IMR-90 (cell line): ENCODE measurements at regions not wholly inside any gene's neighbourhood (a gene's known extent, or its start where the extent isn't known, plus 50 kb on each side); places are given as distances from the start of the nearest gene placed in this dataset.

ENCODE experiments used
- ATAC-seq: fragments of 200-7000 bp; cut with Tn5 transposase; 2 replicates; pipeline ENCODE4 v1.9.1; 2020; ENCODE audit warnings: low read depth, mild to moderate bottlenecking, moderate library complexity
- BruUV-seq: library from RNA; stranded (reverse); fragments of 400-500 nt; replicated peaks from 2 replicates; lab custom pipeline; 2021; lab: Mats Ljungman, UMichigan
- CTCF ChIA-PET: fragments of 300-600 bp; formaldehyde crosslinking; extraction: SDS; loops from one replicate; lab custom pipeline; 2021; ENCODE audit warnings: antibody characterized with exemption; lab: Yijun Ruan, JAX
- POLR2A ChIA-PET: fragments of 300-600 bp; sonication (Branson Sonifier 250); formaldehyde crosslinking; loops from one replicate; lab custom pipeline; 2022; ENCODE audit warnings: antibody characterized with exemption; ENCODE audit not compliant: unreplicated experiment; lab: Charles Lee
- DNase-seq: peaks from one replicate; pipeline ENCODE4 v3.0.0; 2013
- H2AFZ ChIP-seq: replicated peaks from 2 replicates; pipeline ENCODE3; 2013; ENCODE audit warnings: low read length, mild to moderate bottlenecking; ENCODE audit not compliant: poor library complexity
- H2AK5ac ChIP-seq: 2 replicates; pipeline ENCODE4 v1.6.1; 2013; ENCODE audit warnings: low read depth, low read length, inconsistent platforms
- H2AK9ac ChIP-seq: replicated peaks from 2 replicates; pipeline ENCODE3; 2013; ENCODE audit warnings: mild to moderate bottlenecking, low read depth, low read length, moderate library complexity; ENCODE audit not compliant: poor library complexity
- H2BK120ac ChIP-seq: 2 replicates; pipeline ENCODE4 v1.6.1; 2013; ENCODE audit warnings: low read depth, low read length, inconsistent platforms
- H2BK15ac ChIP-seq: 3 replicates; pipeline ENCODE4 v1.6.1; 2013; ENCODE audit warnings: low read depth, low read length, inconsistent platforms
- H2BK20ac ChIP-seq: 2 replicates; pipeline ENCODE4 v1.6.1; 2013; ENCODE audit warnings: low read depth, mild to moderate bottlenecking, inconsistent platforms, low read length, moderate library complexity
- H2BK5ac ChIP-seq: 2 replicates; pipeline ENCODE4 v1.6.1; 2013; ENCODE audit warnings: mild to moderate bottlenecking, low read depth, low read length, inconsistent platforms; ENCODE audit not compliant: poor library complexity, severe bottlenecking
- H3K14ac ChIP-seq: replicated peaks from 2 replicates; pipeline ENCODE4 v1.6.1; 2013; ENCODE audit warnings: low read depth, low read length, inconsistent platforms
- H3K18ac ChIP-seq: 2 replicates; pipeline ENCODE4 v1.6.1; 2013; ENCODE audit warnings: low read depth, low read length, control low read depth
- H3K23ac ChIP-seq: 2 replicates; pipeline ENCODE4 v1.6.1; 2013; ENCODE audit warnings: low read depth, low read length, inconsistent platforms
- H3K27ac ChIP-seq: 2 replicates; pipeline ENCODE4 v1.5.1; 2013; ENCODE audit warnings: mild to moderate bottlenecking, control low read depth, low read length; ENCODE audit not compliant: insufficient read depth
- H3K27me3 ChIP-seq: 2 replicates; pipeline ENCODE4 v1.6.1; 2013; ENCODE audit warnings: low read length; ENCODE audit not compliant: control insufficient read depth, insufficient read depth
- H3K36me3 ChIP-seq: 2 replicates; pipeline ENCODE4 v1.6.1; 2013; ENCODE audit warnings: low read length, mixed read lengths; ENCODE audit not compliant: control insufficient read depth, insufficient read depth
- H3K4ac ChIP-seq: 2 replicates; pipeline ENCODE4 v1.6.1; 2013; ENCODE audit warnings: low read depth, low read length, inconsistent platforms
- H3K4me1 ChIP-seq: 2 replicates; pipeline ENCODE4 v1.6.1; 2013; ENCODE audit warnings: low read length, mixed read lengths; ENCODE audit not compliant: control insufficient read depth, insufficient read depth
- H3K4me2 ChIP-seq: 2 replicates; pipeline ENCODE4 v1.6.1; 2013; ENCODE audit warnings: low read depth, mild to moderate bottlenecking, control low read depth, low read length, moderate library complexity
- H3K4me3 ChIP-seq: 2 replicates; pipeline ENCODE4 v1.5.1; 2013; ENCODE audit warnings: low read depth, mild to moderate bottlenecking, control low read depth, low read length, moderate library complexity; ENCODE audit not compliant: insufficient read depth
- H3K56ac ChIP-seq: 2 replicates; pipeline ENCODE4 v1.6.1; 2013; ENCODE audit warnings: low read length, inconsistent platforms; ENCODE audit not compliant: insufficient read depth; ENCODE audit errors: extremely low read depth
- H3K79me1 ChIP-seq, 2 experiments: 2 replicates each; pipeline ENCODE4 v1.6.1; 2013; ENCODE audit warnings: low read length in 2 of 2, inconsistent platforms in 1 of 2, low read depth in 1 of 2
- H3K9ac ChIP-seq: 2 replicates; pipeline ENCODE4 v1.6.1; 2013; ENCODE audit warnings: low read depth, low read length, control low read depth
- H3K9me1 ChIP-seq: 2 replicates; pipeline ENCODE4 v1.6.1; 2013; ENCODE audit warnings: low read length, inconsistent platforms; ENCODE audit not compliant: insufficient read depth
- H3K9me3 ChIP-seq: 2 replicates; pipeline ENCODE4 v1.6.1; 2013; ENCODE audit warnings: low read length; ENCODE audit not compliant: control insufficient read depth, insufficient read depth
- H4K20me1 ChIP-seq: 2 replicates; pipeline ENCODE4 v1.6.1; 2013; ENCODE audit warnings: low read length, inconsistent platforms; ENCODE audit not compliant: insufficient read depth
- H4K5ac ChIP-seq: 2 replicates; pipeline ENCODE4 v1.6.1; 2013; ENCODE audit warnings: mild to moderate bottlenecking, low read depth, low read length, control low read depth
- H4K8ac ChIP-seq, 2 experiments: 2 replicates each; pipeline ENCODE4 v1.6.1; 2013; ENCODE audit warnings: low read depth in 2 of 2, low read length in 2 of 2, control low read depth in 1 of 2, inconsistent platforms in 1 of 2
- H4K91ac ChIP-seq: 2 replicates; pipeline ENCODE4 v1.6.1; 2013; ENCODE audit warnings: low read depth, low read length, inconsistent platforms; ENCODE audit not compliant: insufficient read depth
- BHLHE40 ChIP-seq: fragments of 150-350 bp; IDR thresholded peaks from 2 replicates; pipeline ENCODE4 v1.6.1; 2016; ENCODE audit warnings: mild to moderate bottlenecking, low read depth, low read length
- CEBPB ChIP-seq: IDR thresholded peaks from 2 replicates; pipeline ENCODE4 v1.6.1; 2012; ENCODE audit warnings: low read depth, low read length, improper control_type of control experiment
- CHD1 ChIP-seq: IDR thresholded peaks from 2 replicates; pipeline ENCODE4 v1.6.1; 2012; ENCODE audit warnings: low read depth, low read length, improper control_type of control experiment
- CTCF ChIP-seq: conservative IDR thresholded peaks from 2 replicates; pipeline ENCODE4 v1.5.1; 2012; ENCODE audit warnings: mild to moderate bottlenecking, low read depth, low read length, improper control_type of control experiment
- ELK1 ChIP-seq: fragments of 150-350 bp; IDR thresholded peaks from 2 replicates; pipeline ENCODE4 v1.6.1; 2016; ENCODE audit warnings: low read depth, mild to moderate bottlenecking, low read length, moderate library complexity, borderline replicate concordance
- FOS ChIP-seq: fragments of 150-350 bp; IDR thresholded peaks from 2 replicates; pipeline ENCODE4 v1.6.1; 2016; ENCODE audit warnings: low read depth, low read length
- MAFK ChIP-seq: IDR thresholded peaks from 2 replicates; pipeline ENCODE4 v1.6.1; 2012; ENCODE audit warnings: low read depth, low read length, improper control_type of control experiment
- MAZ ChIP-seq: IDR thresholded peaks from 2 replicates; pipeline ENCODE4 v1.6.1; 2012; ENCODE audit warnings: low read depth, mild to moderate bottlenecking, low read length, improper control_type of control experiment, moderate library complexity, borderline replicate concordance
- MXI1 ChIP-seq: IDR thresholded peaks from 2 replicates; pipeline ENCODE4 v1.6.1; 2012; ENCODE audit warnings: low read depth, mild to moderate bottlenecking, low read length, moderate library complexity, borderline replicate concordance
- NFE2L2 ChIP-seq: fragments of 150-350 bp; IDR thresholded peaks from 2 replicates; pipeline ENCODE4 v1.6.1; 2016; ENCODE audit warnings: low read depth, mild to moderate bottlenecking, low read length
- POLR2A ChIP-seq: IDR thresholded peaks from 2 replicates; pipeline ENCODE4 v1.6.1; 2012; ENCODE audit warnings: mild to moderate bottlenecking, low read depth, low read length
- RAD21 ChIP-seq: IDR thresholded peaks from 2 replicates; pipeline ENCODE4 v1.6.1; 2012; ENCODE audit warnings: low read length, improper control_type of control experiment
- RCOR1 ChIP-seq: IDR thresholded peaks from 2 replicates; pipeline ENCODE4 v1.6.1; 2012; ENCODE audit warnings: mild to moderate bottlenecking, low read length, improper control_type of control experiment; ENCODE audit not compliant: insufficient replicate concordance
- RFX5 ChIP-seq: IDR thresholded peaks from 2 replicates; pipeline ENCODE4 v1.8.0; 2012; ENCODE audit warnings: low read depth, mild to moderate bottlenecking, low read length, moderate library complexity
- SMC3 ChIP-seq: fragments of 150-350 bp; IDR thresholded peaks from 2 replicates; pipeline ENCODE4 v1.6.1; 2016; ENCODE audit warnings: low read depth, mild to moderate bottlenecking, antibody characterized with exemption, low read length, moderate library complexity
- USF2 ChIP-seq: fragments of 150-350 bp; IDR thresholded peaks from 2 replicates; pipeline ENCODE4 v1.6.1; 2017; ENCODE audit warnings: mild to moderate bottlenecking, antibody characterized with exemption, low read length, low read depth
- WGBS, 2 experiments: methylation state at CpG; one replicate each; pipeline versions ENCODE4 v1.1.5 to v1.1.7; 2013; ENCODE audit warnings: missing lambda C conversion rate in 2 of 2; ENCODE audit not compliant: insufficient read length in 1 of 2; ENCODE audit errors: extremely low coverage in 2 of 2; 5-methylcytosine and 5-hydroxymethylcytosine counted together
- dilution Hi-C: fragments of 300-500 bp; cut with HindIII; formaldehyde crosslinking; loops from one replicate; pipeline ENCODE4 v1.14.3; 2018; ENCODE audit warnings: low sequenced_read_pairs; ENCODE audit not compliant: unreplicated experiment
- in situ Hi-C: fragments of 300-500 bp; cut with MboI; formaldehyde crosslinking; loops from 3 replicates; pipeline ENCODE4 v1.14.3; 2019; ENCODE audit warnings: low sequenced_read_pairs, inconsistent platforms, mixed read lengths
- intact Hi-C: fragments of 100-400 bp; cut with micrococcal nuclease; formaldehyde crosslinking; loops from 2 replicates; pipeline ENCODE4 v1.10.0; 2022

- H2AFZ ChIP-seq, result peak overlapping the region; percentile 35
- ChIA-PET CTCF (no interaction called here), POLR2A (no interaction called here)
- no TSS peak for BruUV-seq
- H3K9me1 ChIP-seq, result peaks cover 4% of the 10 kb centered on the region
- peak overlapping the region; percentile 81; the same call in 1 of the 2 replicates for H3K4me2 ChIP-seq
- H3K79me1 ChIP-seq, result no peaks in the 10 kb centered on the region
- 83% methylated on average over 1 of the region's 1 CpG; no CpG with 5 or more reads in 1 of the 2 experiments for WGBS, 2 experiments
- ATAC-seq (no peak), DNase-seq (no peak)
- peak overlapping the region; percentile 98 for H2BK120ac ChIP-seq
- H3K36me3 ChIP-seq, result no peaks in the 10 kb centered on the region
- no peak overlapping the region; the same call in 1 of the 2 replicates for H3K27ac ChIP-seq
- peak overlapping the region; percentile 38 to 93 for H4K8ac ChIP-seq
- peak overlapping the region; percentile 48 for H2AK9ac ChIP-seq
- H3K9me3 ChIP-seq, result no peaks in the 10 kb centered on the region
- peak overlapping the region; percentile 74; the same call in 1 of the 2 replicates for H3K18ac ChIP-seq
- no peaks in the 10 kb centered on the region; the same call in 1 of the 2 replicates for H3K4me1 ChIP-seq
- peak overlapping the region; percentile 94 for H2BK5ac ChIP-seq
- peak overlapping the region; percentile 70 for H3K56ac ChIP-seq
- H3K4me3 ChIP-seq, result no peak overlapping the region
- in situ Hi-C loops, result no loop called here
- dilution Hi-C loops, result no loop called here
- TF ChIP-seq SMC3 (no peak), MAZ (no peak), MXI1 (no peak), RAD21 (no peak), FOS (no peak), NFE2L2 (no peak), CHD1 (no peak), MAFK (no peak), BHLHE40 (no peak), RCOR1 (no peak), USF2 (no peak), POLR2A (no peak), ELK1 (no peak), CEBPB (no peak), RFX5 (no peak), CTCF (no peak)
- peak overlapping the region; percentile 97 for H3K14ac ChIP-seq
- intact Hi-C loops, result no loop called here
- no peak overlapping the region for H3K9ac ChIP-seq
- peak overlapping the region; percentile 98 for H3K23ac ChIP-seq
- H2AK5ac ChIP-seq, result peak overlapping the region; percentile 83; the same call in 1 of the 2 replicates
- peak overlapping the region; percentile 93 for H3K4ac ChIP-seq
- no peaks in the 10 kb centered on the region for H4K20me1 ChIP-seq
- H4K91ac ChIP-seq, result peak overlapping the region; percentile 84
- H3K27me3 ChIP-seq, result no peaks in the 10 kb centered on the region
- H4K5ac ChIP-seq, result peak overlapping the region; percentile 26; the same call in 1 of the 2 replicates
- peak overlapping the region; percentile 99 for H2BK20ac ChIP-seq
- H2BK15ac ChIP-seq, result peak overlapping the region; percentile 69; the same call in 2 of the 3 replicates
Observed at GRCh38 chr6:49325891-49326290, 137.2 kb downstream of the MMUT start.
